ENCODE measurements at regions not wholly inside any gene's neighbourhood (a gene's known extent, or its start where the extent isn't known, plus 50 kb on each side); places are given as distances from the start of the nearest gene placed in this dataset.

DNA sequence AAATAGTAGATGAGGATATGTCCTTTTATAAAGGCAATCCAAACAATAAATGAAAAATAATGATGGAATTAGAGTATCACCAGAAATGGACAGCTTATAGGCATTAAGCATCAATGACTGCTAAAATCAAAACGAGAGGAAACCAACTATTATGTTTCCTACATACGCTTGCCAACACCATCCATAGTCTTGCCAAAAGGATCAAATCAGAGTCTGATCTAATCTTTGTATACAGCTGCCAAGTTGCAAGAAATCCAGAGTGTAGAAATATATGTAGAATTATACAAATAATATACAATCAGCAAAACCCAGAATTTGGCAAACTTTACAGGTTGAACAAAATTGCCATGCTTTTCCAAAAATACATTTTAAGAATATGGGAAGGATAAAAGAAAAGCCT lies 1661.6 kb downstream of the SLITRK1 start:
- DNase-seq (ENCODE audit: low read depth, low spot score) (no peak), ATAC-seq (no peak), FAIRE-seq (no peak)
- intact Hi-C loops (cut with micrococcal nuclease; ENCODE audit: unreplicated experiment): no loop called here
- Histone ChIP-seq H3K36me3 (ENCODE audit: control insufficient read depth in 2 of 2, insufficient read depth in 2 of 2, low read length in 1 of 2) (no peaks in the 10 kb centered on the region), H3K4me1 (ENCODE audit: control insufficient read depth, insufficient read depth, low read length) (no peaks in the 10 kb centered on the region), H3K9ac (ENCODE audit: control insufficient read depth, insufficient read depth, low read length) (no peak overlapping the region), H3K27me3 (replicated peaks in 1 of 2; ENCODE audit: control insufficient read depth in 2 of 2, insufficient read depth in 2 of 2, low read length in 1 of 2) (no peaks in the 10 kb centered on the region), H2AFZ (ENCODE audit: control insufficient read depth, low read depth, low read length) (no peak overlapping the region), H3K4me2 (ENCODE audit: control insufficient read depth, insufficient read depth) (no peak overlapping the region), H3K27ac (ENCODE audit: control insufficient read depth, insufficient read depth) (no peak overlapping the region), H3K9me3 (replicated peaks; ENCODE audit: control insufficient read depth, insufficient read depth, low read length) (no peaks in the 10 kb centered on the region), H3K79me2 (ENCODE audit: control insufficient read depth, insufficient read depth, low read length) (no peaks in the 10 kb centered on the region), H4K20me1 (ENCODE audit: control insufficient read depth, insufficient read depth) (no peaks in the 10 kb centered on the region), H3K4me3 (no peak overlapping the region)
- ChIA-PET CTCF (interaction anchor here (1.4 kb wide), 1 partner anchor 10 kb away, joined by 3 read pairs; no protein-coding TSS in a partner anchor), RAD21 (ENCODE audit: unreplicated experiment) (no interaction called here), SMC1A (ENCODE audit: uncharacterized antibody, unreplicated experiment) (no interaction called here), POLR2A (no interaction called here)
- no TSS peak for BruUV-seq (replicated peaks)
- 42% methylated on average over 2 of the region's 2 CpGs for WGBS (ENCODE audit: insufficient coverage, insufficient replicate concordance, low lambda C conversion rate, missing lambda C conversion rate)
- in situ Hi-C loops (cut with MboI): no loop called here
- TF ChIP-seq BMI1 (IDR thresholded peaks at IDR 0.05; ENCODE audit: borderline replicate concordance) (no peak), MXI1 (IDR thresholded peaks at IDR 0.05; ENCODE audit: low read depth, low read length) (no peak), EP300 (IDR thresholded peaks at IDR 0.05; ENCODE audit: borderline replicate concordance in 1 of 2, control insufficient read depth in 1 of 2, low read depth in 2 of 2, low read length in 2 of 2) (no peak)

GRCh38 chr13:82216165-82216564 lies 1666.1 kb downstream of the SLITRK1 start:
- H3K4me3 ChIP-seq: no peak overlapping the region
- ChIA-PET POLR2A (no interaction called here), RAD21 (ENCODE audit: unreplicated experiment) (no interaction called here), CTCF (no interaction called here), SMC1A (ENCODE audit: uncharacterized antibody, unreplicated experiment) (interaction anchor here (1.0 kb wide), 1 partner anchor 9 kb away, joined by 4 read pairs; no protein-coding TSS in a partner anchor)
- no peaks in the 10 kb centered on the region for H4K20me1 ChIP-seq (ENCODE audit: control insufficient read depth, insufficient read depth)
- no TSS peak for BruUV-seq (replicated peaks)
- H3K9me3 ChIP-seq (replicated peaks; ENCODE audit: control insufficient read depth, insufficient read depth, low read length): no peaks in the 10 kb centered on the region
- H2AFZ ChIP-seq (ENCODE audit: control insufficient read depth, low read depth, low read length): no peak overlapping the region
- intact Hi-C loops (cut with micrococcal nuclease; ENCODE audit: unreplicated experiment) (no loop called here), in situ Hi-C loops (cut with MboI) (no loop called here)
- WGBS (ENCODE audit: insufficient coverage, insufficient replicate concordance, low lambda C conversion rate, missing lambda C conversion rate): 8% methylated on average over 1 of the region's 1 CpG
- no peak overlapping the region for H3K27ac ChIP-seq (ENCODE audit: control insufficient read depth, insufficient read depth)
- FAIRE-seq: no peak
- ATAC-seq: no peak
- H3K4me1 ChIP-seq (ENCODE audit: control insufficient read depth, insufficient read depth, low read length): no peaks in the 10 kb centered on the region
- DNase-seq (ENCODE audit: low read depth, low spot score): no peak
- H3K36me3 ChIP-seq (ENCODE audit: control insufficient read depth in 2 of 2, insufficient read depth in 2 of 2, low read length in 1 of 2): no peaks in the 10 kb centered on the region
- H3K27me3 ChIP-seq (replicated peaks in 1 of 2; ENCODE audit: control insufficient read depth in 2 of 2, insufficient read depth in 2 of 2, low read length in 1 of 2): no peaks in the 10 kb centered on the region
- H3K79me2 ChIP-seq (ENCODE audit: control insufficient read depth, insufficient read depth, low read length): no peaks in the 10 kb centered on the region
- H3K4me2 ChIP-seq (ENCODE audit: control insufficient read depth, insufficient read depth): no peak overlapping the region
- H3K9ac ChIP-seq (ENCODE audit: control insufficient read depth, insufficient read depth, low read length): no peak overlapping the region
- no peak for TF ChIP-seq MYC (IDR thresholded peaks at IDR 0.05; ENCODE audit: insufficient read depth, insufficient read length, insufficient replicate concordance, low read length, severe bottlenecking)
- TF ChIP-seq, protein P1, sequence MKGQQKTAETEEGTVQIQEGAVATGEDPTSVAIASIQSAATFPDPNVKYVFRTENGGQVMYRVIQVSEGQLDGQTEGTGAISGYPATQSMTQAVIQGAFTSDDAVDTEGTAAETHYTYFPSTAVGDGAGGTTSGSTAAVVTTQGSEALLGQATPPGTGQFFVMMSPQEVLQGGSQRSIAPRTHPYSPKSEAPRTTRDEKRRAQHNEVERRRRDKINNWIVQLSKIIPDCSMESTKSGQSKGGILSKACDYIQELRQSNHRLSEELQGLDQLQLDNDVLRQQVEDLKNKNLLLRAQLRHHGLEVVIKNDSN (IDR thresholded peaks at IDR 0.05; ENCODE audit: borderline replicate concordance, extremely low read length, insufficient read depth, low read depth, low read length): no peak
- TF ChIP-seq, protein P2, sequence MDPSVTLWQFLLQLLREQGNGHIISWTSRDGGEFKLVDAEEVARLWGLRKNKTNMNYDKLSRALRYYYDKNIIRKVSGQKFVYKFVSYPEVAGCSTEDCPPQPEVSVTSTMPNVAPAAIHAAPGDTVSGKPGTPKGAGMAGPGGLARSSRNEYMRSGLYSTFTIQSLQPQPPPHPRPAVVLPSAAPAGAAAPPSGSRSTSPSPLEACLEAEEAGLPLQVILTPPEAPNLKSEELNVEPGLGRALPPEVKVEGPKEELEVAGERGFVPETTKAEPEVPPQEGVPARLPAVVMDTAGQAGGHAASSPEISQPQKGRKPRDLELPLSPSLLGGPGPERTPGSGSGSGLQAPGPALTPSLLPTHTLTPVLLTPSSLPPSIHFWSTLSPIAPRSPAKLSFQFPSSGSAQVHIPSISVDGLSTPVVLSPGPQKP (IDR thresholded peaks at IDR 0.05; ENCODE audit: low read depth, low read length): no peak
- no peak for TF ChIP-seq SIX5 (IDR thresholded peaks at IDR 0.05; ENCODE audit: low read depth, low read length, severe bottlenecking)
- no peak for TF ChIP-seq SIN3A (IDR thresholded peaks at IDR 0.05; ENCODE audit: low read depth, low read length)
- no peak for TF ChIP-seq CUX1 (IDR thresholded peaks at IDR 0.05; ENCODE audit: insufficient replicate concordance, low read depth, low read length)
- TF ChIP-seq SREBF2 (IDR thresholded peaks at IDR 0.05; ENCODE audit: low read length): no peak

All from GM12878 (cell line).